ENCODE measurements at regions not wholly inside any gene's neighbourhood (a gene's known extent, or its start where the extent isn't known, plus 50 kb on each side); places are given as distances from the start of the nearest gene placed in this dataset.

GRCh38 chrX:129058405-129058804 is 464.9 kb downstream of the SMARCA1 start:
- TF ChIP-seq CTCF (IDR thresholded peaks at IDR 0.05; ENCODE audit: insufficient read depth, low read depth, low read length) = no peak
- no peak overlapping the region for H3K4me3 ChIP-seq (ENCODE audit: low read depth, low read length)
- DNase-seq (ENCODE audit: low read depth) = no peak

- no peak for TF ChIP-seq CTCF (IDR thresholded peaks at IDR 0.05; ENCODE audit: insufficient read depth, low read depth, low read length)
- DNase-seq (ENCODE audit: low read depth) = no peak
- H3K4me3 ChIP-seq (ENCODE audit: low read depth, low read length) = no peak overlapping the region
Measured at GRCh38 chrX:129043138-129043537, 480.2 kb downstream of the SMARCA1 start.

GRCh38 chrX:129041319-129041718 is 482.0 kb downstream of the SMARCA1 start:
- no peak for TF ChIP-seq CTCF (IDR thresholded peaks at IDR 0.05; ENCODE audit: insufficient read depth, low read depth, low read length)
- no peak overlapping the region for H3K4me3 ChIP-seq (ENCODE audit: low read depth, low read length)
- DNase-seq (ENCODE audit: low read depth) = no peak

GRCh38 chrX:129040124-129040523 is 483.2 kb downstream of the SMARCA1 start:
- DNase-seq (ENCODE audit: low read depth) = no peak
- no peak overlapping the region for H3K4me3 ChIP-seq (ENCODE audit: low read depth, low read length)
- no peak for TF ChIP-seq CTCF (IDR thresholded peaks at IDR 0.05; ENCODE audit: insufficient read depth, low read depth, low read length)

GRCh38 chrX:129039176-129039575 is 484.1 kb downstream of the SMARCA1 start:
- no peak for DNase-seq (ENCODE audit: low read depth)
- no peak for TF ChIP-seq CTCF (IDR thresholded peaks at IDR 0.05; ENCODE audit: insufficient read depth, low read depth, low read length)
- H3K4me3 ChIP-seq (ENCODE audit: low read depth, low read length) = no peak overlapping the region

GRCh38 chrX:129037389-129037788 is 485.9 kb downstream of the SMARCA1 start:
- DNase-seq (ENCODE audit: low read depth) = no peak
- no peak for TF ChIP-seq CTCF (IDR thresholded peaks at IDR 0.05; ENCODE audit: insufficient read depth, low read depth, low read length)
- H3K4me3 ChIP-seq (ENCODE audit: low read depth, low read length) = no peak overlapping the region

- no peak for DNase-seq (ENCODE audit: low read depth)
- H3K4me3 ChIP-seq (ENCODE audit: low read depth, low read length) = no peak overlapping the region
- no peak for TF ChIP-seq CTCF (IDR thresholded peaks at IDR 0.05; ENCODE audit: insufficient read depth, low read depth, low read length)
Measured at GRCh38 chrX:129035180-129035579, 488.1 kb downstream of the SMARCA1 start.

All from fibroblast of villous mesenchyme (primary cell).